ENCODE measurements at regions not wholly inside any gene's neighbourhood (a gene's known extent, or its start where the extent isn't known, plus 50 kb on each side); places are given as distances from the start of the nearest gene placed in this dataset.
"Not testable (repeated sequence)": the region's sequence is repeated elsewhere in the genome, so short reads cannot be mapped to it uniquely, and the experiment has no call there.

DNA sequence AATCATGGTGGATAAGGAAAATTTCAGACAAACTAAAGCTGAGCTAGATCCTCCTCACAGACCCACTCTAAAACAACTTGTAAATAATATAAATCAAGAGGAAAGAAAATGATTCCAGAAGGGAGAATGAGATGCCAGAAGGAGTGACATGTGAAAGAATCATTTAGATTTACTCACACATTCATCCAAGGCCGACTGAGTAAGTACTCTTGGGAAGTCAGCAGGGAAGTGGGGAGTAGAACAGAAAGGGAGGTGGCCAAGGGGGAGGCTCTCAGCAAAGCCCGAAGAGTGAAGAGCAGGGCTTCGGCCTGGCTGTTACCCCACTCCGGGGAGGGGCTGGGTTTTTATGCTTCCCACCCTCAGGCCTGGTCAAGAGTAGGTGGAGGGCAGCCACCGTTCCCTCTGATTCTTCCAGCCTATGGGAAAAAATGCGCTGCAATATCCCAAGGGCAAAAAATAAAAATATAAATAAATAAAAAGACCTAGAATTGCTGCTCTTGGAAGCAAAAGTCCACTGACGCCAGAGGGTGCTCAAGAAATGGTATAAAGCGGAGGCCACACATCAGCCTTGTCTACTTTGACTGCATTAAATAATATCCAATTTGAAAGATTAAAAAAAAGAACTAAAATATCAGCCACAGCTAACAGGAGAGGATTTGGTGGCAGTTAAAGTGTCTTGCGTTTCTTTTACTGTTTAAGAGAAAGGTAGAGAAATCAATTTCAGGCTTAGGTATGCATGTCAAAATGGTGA lies 110.2 kb upstream of the COL5A1 start:
- H3K27me3 Mint-ChIP-seq: no peaks in the 10 kb centered on the region
- no peak overlapping the region for H3K4me3 Mint-ChIP-seq
- no peaks in the 10 kb centered on the region for H3K9me3 Mint-ChIP-seq
- DNase-seq: no peak
- no peak overlapping the region for H3K27ac Mint-ChIP-seq
- no peaks in the 10 kb centered on the region for H3K4me1 Mint-ChIP-seq
- intact Hi-C loops (cut with micrococcal nuclease): no loop called here
- no peaks in the 10 kb centered on the region for H3K36me3 Mint-ChIP-seq (ENCODE audit: low read depth)

DNA sequence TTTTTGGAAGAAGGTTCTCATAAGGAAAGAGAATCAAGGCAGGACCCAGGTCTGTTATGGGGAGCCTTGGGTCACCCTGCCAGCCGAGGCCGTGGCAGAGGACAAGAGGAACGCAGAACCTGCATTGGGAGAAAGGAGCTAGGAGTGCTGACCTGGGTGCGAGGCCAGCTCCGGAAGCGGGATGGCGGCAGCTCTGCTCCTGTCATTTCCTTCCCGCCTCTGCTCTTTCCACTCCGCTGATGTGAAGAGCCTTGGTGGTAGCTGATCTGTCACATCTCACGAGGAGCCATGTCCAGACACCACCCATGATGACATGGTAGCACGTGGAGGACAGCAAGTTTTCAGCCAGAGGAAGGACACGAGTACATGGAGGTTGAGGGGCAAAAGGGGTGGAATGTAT lies 109.5 kb upstream of the COL5A1 start:
- Mint-ChIP-seq H3K27ac (no peak overlapping the region), H3K9me3 (no peaks in the 10 kb centered on the region), H3K4me3 (no peak overlapping the region), H3K27me3 (no peaks in the 10 kb centered on the region), H3K36me3 (ENCODE audit: low read depth) (no peaks in the 10 kb centered on the region), H3K4me1 (no peaks in the 10 kb centered on the region)
- intact Hi-C loops (cut with micrococcal nuclease): no loop called here
- DNase-seq: no peak

DNA sequence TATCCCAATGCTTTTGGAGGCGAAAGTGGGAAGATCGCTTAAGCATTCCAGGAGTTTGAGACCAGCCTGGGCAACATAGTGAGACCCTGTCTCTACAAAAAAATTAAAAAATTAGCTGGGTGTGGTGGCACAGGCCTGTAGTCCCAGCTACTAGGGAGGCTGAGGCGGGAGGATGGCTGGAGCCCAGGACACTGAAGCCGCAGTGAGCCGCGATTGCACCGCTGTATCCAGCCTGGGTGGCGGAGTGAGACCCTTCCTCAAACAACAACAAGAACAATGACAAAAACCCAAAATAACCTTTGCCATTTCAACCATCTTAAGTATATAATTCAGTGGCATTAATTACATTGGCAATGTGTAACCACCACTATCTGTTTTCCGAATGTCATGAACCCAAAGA lies 108.9 kb upstream of the COL5A1 start:
- H3K9me3 Mint-ChIP-seq; intact Hi-C loops (cut with micrococcal nuclease); H3K4me3 Mint-ChIP-seq; H3K27me3 Mint-ChIP-seq; H3K4me1 Mint-ChIP-seq; H3K36me3 Mint-ChIP-seq (ENCODE audit: low read depth); H3K27ac Mint-ChIP-seq; DNase-seq: not testable (repeated sequence)

DNA sequence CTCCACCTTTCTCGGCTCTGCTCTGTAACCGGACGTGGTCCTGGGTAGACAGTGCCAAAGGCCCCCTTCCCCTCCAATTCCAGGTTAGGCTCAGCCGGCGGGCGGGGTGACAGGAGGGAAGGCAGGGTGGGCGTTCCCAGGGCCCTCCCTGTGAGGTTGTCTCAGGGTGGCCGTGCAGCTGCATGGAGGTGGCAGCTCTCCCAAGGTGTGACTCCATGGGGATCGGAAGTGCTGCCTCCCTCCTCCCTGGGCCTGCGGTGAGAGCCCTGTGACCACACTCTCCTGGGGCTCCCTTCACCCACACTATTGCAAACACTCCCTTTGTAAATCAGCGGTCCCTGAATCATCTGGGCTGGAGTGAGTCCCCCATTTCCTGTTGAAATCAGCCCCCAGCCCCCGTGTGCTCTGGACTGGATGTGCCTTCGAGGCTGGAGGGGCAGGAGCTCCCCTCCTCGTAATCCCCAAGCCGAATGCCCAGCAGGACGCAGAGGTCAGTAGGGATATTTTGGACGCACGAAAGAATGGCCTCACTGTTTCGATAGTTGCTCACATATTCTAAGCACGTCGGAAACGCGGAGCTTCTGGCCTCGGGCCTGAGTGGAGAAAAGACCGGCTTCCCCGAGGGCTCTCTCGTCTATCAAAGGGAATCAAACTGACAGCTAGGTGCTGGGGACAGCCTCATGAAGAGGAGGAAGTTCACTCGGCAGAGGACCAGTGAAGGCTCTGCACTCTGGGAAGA lies 107.6 kb upstream of the COL5A1 start:
- Mint-ChIP-seq H3K4me1 (no peaks in the 10 kb centered on the region), H3K4me3 (no peak overlapping the region), H3K36me3 (ENCODE audit: low read depth) (no peaks in the 10 kb centered on the region), H3K27ac (no peak overlapping the region), H3K27me3 (no peaks in the 10 kb centered on the region), H3K9me3 (no peaks in the 10 kb centered on the region)
- no peak for DNase-seq
- intact Hi-C loops (cut with micrococcal nuclease): no loop called here

DNA sequence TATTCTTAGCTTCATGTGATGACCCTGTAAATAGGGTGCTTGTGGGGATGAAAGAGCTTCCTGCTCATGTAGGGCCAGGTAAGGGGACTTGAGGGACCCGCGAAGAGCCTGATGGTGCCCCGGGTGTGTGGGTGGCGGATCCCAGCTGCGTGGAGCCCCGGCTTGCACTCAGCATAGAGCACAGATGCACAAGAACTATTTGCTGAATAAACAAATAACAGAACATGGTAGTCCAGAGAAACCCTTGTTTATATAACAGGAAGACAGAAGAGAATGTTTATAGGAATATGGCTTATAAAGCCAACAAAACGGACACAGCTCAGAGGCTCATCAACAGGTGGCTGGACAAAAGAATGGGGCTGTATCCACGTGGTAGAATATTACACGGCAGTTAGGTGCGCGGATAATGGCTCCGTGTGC lies 106.9 kb upstream of the COL5A1 start:
- DNase-seq: no peak
- no peak overlapping the region for H3K27ac Mint-ChIP-seq
- intact Hi-C loops (cut with micrococcal nuclease): no loop called here
- no peak overlapping the region for H3K4me3 Mint-ChIP-seq
- H3K27me3 Mint-ChIP-seq: no peaks in the 10 kb centered on the region
- H3K4me1 Mint-ChIP-seq: no peaks in the 10 kb centered on the region
- no peaks in the 10 kb centered on the region for H3K36me3 Mint-ChIP-seq (ENCODE audit: low read depth)
- no peaks in the 10 kb centered on the region for H3K9me3 Mint-ChIP-seq

DNA sequence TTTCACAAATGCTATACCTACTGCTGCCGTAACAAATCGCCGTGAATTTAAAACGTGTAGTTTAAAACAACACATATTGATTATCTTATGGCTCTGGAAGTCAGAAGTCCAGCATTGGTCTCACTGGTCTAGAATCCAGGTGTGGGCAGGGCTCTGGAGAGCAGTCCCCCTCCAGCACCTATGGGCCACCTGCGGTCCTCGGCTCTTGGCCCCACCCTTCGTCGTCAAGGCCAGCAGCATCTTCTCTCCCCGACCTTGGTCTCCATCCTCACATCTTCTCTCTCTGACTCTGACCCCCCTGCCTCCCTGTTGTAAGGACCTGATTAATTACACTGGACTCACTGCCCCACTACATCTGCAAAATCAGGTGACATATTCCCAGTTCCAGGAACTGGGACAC lies 106.4 kb upstream of the COL5A1 start:
- H3K9me3 Mint-ChIP-seq: no peaks in the 10 kb centered on the region
- no peak for DNase-seq
- intact Hi-C loops (cut with micrococcal nuclease): no loop called here
- H3K27ac Mint-ChIP-seq: no peak overlapping the region
- H3K36me3 Mint-ChIP-seq (ENCODE audit: low read depth): no peaks in the 10 kb centered on the region
- H3K27me3 Mint-ChIP-seq: no peaks in the 10 kb centered on the region
- H3K4me3 Mint-ChIP-seq: no peak overlapping the region
- H3K4me1 Mint-ChIP-seq: no peaks in the 10 kb centered on the region

DNA sequence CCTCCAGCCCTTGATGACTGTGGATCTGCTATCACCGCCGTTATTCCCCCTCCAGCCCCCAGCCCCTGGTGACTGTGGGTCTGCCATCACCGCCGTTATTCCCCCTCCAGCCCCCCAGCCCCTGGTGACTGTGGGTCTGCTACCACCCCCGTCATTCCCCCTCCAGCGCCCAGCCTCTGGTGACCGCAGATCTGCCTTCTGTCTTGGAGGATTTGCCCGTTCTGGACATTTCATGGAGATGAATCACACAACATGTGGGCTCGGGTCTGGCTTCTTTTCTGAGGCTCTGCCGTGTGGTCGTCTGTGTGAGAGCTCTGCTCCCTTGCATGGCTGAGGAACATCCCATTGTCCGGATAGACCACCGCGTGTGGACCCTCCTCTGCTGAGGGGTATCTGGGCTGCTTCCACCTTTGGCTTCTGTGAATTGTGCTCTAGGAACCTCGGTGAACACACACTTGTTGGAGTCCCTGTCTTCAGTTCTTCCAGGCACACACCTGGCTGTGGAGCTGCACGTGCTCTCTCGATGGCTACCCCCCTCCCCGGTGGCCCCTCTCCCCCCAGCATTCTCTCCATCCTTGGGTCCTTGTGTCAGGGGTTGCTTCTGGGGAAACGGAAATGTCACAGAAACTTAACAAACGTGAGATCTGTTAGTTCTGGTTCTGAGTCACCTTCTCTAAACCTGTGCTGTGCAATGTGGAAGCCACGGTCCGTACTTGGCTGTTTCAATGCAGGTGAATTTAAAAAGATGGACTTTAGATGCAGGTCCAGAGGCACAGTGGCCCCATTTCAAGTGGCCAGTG lies 105.3 kb upstream of the COL5A1 start:
- Mint-ChIP-seq H3K4me3 (no peak overlapping the region), H3K27ac (no peak overlapping the region), H3K4me1 (no peaks in the 10 kb centered on the region), H3K27me3 (no peaks in the 10 kb centered on the region), H3K9me3 (no peaks in the 10 kb centered on the region), H3K36me3 (ENCODE audit: low read depth) (no peaks in the 10 kb centered on the region)
- intact Hi-C loops (cut with micrococcal nuclease): no loop called here
- no peak for DNase-seq

DNA sequence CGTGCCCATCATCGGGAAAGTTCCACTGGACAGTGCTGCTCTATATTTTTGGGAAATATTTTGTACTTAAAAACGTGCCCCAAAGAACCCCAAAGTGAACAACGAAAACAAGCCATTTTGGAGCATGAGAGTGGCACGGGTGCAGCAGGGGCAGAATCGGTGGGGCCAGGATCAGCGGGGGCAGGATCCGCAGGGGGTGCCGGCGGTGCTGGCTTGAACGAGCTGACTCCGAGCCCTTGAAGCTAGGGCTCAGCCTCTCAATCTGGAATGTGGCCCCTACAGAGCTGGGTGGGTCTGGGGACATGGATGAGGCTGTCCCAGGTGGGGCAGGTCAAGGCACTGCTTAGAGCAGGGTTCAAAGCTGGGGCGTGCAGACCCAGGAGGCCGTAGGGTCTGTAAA lies 104.7 kb upstream of the COL5A1 start:
- H3K27ac Mint-ChIP-seq: no peak overlapping the region
- H3K27me3 Mint-ChIP-seq: no peaks in the 10 kb centered on the region
- no peaks in the 10 kb centered on the region for H3K9me3 Mint-ChIP-seq
- H3K36me3 Mint-ChIP-seq (ENCODE audit: low read depth): no peaks in the 10 kb centered on the region
- no peak for DNase-seq
- no peak overlapping the region for H3K4me3 Mint-ChIP-seq
- H3K4me1 Mint-ChIP-seq: no peaks in the 10 kb centered on the region
- intact Hi-C loops (cut with micrococcal nuclease): no loop called here

DNA sequence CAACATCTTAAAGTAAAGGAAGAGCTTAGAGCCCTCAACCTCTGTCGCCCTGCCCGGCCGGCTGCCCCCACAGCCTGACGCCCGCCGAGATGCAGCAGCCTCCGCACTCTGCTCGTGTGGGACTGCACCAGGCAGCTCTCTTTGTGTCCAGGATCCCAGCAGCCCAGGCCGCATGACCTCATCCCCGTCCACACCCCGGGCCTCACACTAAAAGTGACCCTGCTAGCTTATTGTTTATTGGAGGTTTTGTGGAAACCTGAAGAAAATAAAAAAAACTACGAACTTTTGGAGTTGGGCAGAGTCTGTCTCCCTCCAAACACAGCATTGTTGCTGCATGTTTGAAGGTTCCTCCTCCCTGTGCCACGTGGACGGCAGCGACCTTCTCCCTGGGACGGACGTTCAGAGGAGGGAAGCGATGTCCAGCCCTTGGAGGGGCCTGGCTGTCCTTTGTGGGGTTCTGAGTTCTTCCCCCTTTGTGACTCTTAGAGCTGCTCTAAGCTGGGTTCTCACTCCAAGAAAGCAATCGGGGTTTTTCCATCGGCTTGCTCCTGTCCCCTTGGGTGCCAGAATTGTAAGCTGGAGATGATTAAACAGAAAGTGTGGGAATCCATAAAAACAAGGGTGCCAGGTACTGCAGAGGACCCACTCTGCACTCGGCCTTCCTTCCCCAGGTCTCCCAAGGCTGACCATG lies 103.5 kb upstream of the COL5A1 start:
- DNase-seq: no peak
- intact Hi-C loops (cut with micrococcal nuclease): no loop called here
- H3K4me1 Mint-ChIP-seq: no peaks in the 10 kb centered on the region
- H3K27ac Mint-ChIP-seq: no peak overlapping the region
- no peak overlapping the region for H3K4me3 Mint-ChIP-seq
- H3K27me3 Mint-ChIP-seq: no peaks in the 10 kb centered on the region
- H3K36me3 Mint-ChIP-seq (ENCODE audit: low read depth): no peaks in the 10 kb centered on the region
- no peaks in the 10 kb centered on the region for H3K9me3 Mint-ChIP-seq

DNA sequence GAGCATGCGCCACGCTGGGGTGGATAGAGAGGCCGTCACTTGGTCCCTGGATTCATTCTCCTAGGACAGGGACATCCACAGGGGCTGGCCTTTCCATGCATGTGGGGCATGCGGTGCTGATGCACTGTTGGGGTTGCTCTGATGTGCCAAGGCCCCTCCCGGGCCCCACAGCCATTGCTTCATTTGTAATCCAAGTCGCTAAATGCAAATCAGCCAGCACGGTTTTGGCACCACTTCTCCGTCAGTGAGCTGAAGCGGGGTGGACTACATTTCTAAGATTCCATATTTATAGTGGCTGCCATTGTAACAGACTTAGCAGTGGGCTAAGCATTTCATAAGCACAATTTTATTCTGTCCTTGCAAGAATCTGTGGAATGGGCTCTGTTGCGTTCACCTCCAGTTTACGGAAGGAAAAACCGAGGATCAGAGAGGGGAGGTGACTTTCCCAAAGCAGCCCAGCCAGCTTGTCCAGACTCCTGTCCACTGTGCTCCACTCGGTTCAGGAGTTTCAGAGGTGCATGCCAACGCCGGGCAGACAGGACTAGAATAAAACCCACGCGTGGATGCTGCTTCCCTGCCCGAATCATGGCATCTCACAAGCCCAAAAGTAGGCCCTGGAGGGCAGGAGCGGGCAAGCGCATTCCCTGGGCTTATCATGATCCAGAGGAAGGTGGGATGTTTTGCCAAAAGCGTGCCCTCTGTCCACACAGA lies 102.6 kb upstream of the COL5A1 start:
- H3K4me1 Mint-ChIP-seq: no peaks in the 10 kb centered on the region
- H3K27ac Mint-ChIP-seq: no peak overlapping the region

DNA sequence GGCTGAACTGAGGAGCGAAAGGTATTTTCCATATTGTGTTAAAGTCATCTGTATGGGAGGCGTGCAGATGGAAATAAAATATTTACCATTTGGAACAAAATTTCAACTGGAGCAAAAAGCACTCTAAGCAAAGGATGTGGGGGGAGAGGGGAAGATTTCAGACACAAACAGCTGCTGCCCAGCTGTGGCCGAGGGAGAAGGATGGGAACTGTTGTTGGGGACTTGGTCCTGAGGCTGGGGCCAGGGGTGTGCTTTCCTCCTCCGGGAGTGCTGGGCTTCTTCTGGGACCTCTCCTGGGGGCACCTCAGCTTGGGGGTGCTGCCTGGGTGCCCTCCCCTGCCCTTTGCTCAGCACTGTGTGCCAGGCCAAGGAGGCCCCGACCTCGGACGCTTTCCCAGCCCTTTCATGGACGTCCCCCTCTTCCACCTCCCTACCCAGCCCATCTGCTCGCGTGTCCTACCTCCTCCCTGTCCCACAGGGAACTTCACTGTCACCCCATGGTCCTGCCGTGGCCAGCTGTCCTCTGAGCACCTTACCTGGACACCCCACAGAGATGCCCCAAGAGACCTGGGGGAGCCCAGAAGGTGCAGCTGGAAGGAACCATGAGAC lies 101.9 kb upstream of the COL5A1 start:
- intact Hi-C loops (cut with micrococcal nuclease): no loop called here
- no peaks in the 10 kb centered on the region for H3K9me3 Mint-ChIP-seq
- H3K27me3 Mint-ChIP-seq: no peaks in the 10 kb centered on the region
- H3K4me1 Mint-ChIP-seq: no peaks in the 10 kb centered on the region
- no peaks in the 10 kb centered on the region for H3K36me3 Mint-ChIP-seq (ENCODE audit: low read depth)
- no peak overlapping the region for H3K4me3 Mint-ChIP-seq
- H3K27ac Mint-ChIP-seq: no peak overlapping the region
- DNase-seq: no peak

More for the DNA sequence above, 102.6 kb upstream of the COL5A1 start:
- Mint-ChIP-seq H3K27me3 (no peaks in the 10 kb centered on the region), H3K9me3 (no peaks in the 10 kb centered on the region), H3K36me3 (ENCODE audit: low read depth) (no peaks in the 10 kb centered on the region), H3K4me3 (no peak overlapping the region)
- intact Hi-C loops (cut with micrococcal nuclease): no loop called here
- DNase-seq: no peak

DNA sequence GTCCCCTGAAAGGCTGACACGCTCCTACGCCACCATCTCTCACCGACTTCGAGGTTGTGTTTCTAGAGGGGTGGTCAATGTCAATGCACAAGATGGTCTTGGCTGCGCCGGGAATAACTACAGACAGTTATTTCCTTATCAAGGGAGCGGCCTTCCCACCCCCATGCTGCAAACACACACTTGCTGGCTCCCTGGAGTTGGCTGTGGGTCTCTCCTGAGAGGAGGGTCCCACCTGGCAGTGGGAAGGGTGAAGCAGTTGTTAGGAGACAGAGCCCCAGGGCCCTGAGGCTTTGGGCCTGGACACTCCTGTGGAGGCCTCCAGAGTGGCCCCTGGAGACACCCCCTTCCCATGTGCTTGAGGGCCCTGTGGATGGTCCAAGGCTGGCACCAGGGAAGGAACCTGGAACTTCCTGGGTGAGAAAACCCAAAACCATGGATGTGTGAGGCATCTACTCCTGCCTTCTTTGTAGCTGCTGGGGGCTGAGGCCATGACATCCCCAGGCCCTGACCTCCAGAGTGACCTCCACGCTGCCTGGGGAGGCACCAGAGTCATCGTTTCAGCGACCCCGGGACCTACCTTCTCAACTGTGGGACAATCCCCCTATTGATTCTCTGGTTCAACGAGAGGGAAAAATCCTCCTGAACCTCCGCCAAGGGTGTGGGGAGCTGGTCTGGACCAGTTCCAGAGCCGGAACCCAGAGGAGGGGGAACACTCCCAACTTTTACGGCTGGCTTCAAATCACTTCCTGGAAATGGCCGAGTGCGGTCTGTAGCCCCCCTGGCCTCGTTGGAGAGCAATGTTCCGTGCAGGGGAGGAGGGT lies 101.1 kb upstream of the COL5A1 start:
- no peaks in the 10 kb centered on the region for H3K36me3 Mint-ChIP-seq (ENCODE audit: low read depth)
- no peak for DNase-seq
- no peak overlapping the region for H3K4me3 Mint-ChIP-seq
- H3K27me3 Mint-ChIP-seq: no peaks in the 10 kb centered on the region
- no peak overlapping the region for H3K27ac Mint-ChIP-seq
- no peaks in the 10 kb centered on the region for H3K4me1 Mint-ChIP-seq
- intact Hi-C loops (cut with micrococcal nuclease): no loop called here
- H3K9me3 Mint-ChIP-seq: no peaks in the 10 kb centered on the region
